ENCODE measurements at regions not wholly inside any gene's neighbourhood (a gene's known extent, or its start where the extent isn't known, plus 50 kb on each side); places are given as distances from the start of the nearest gene placed in this dataset.

GRCh38 chr2:122411231-122411630 is 655.8 kb downstream of the TSN start:
- TF ChIP-seq CTCF (IDR thresholded peaks at IDR 0.05) (no peak), POLR2A (IDR thresholded peaks at IDR 0.05) (no peak)

Data from ovary (tissue), 3 donors.